ENCODE measurements at regions not wholly inside any gene's neighbourhood (a gene's known extent, or its start where the extent isn't known, plus 50 kb on each side); places are given as distances from the start of the nearest gene placed in this dataset.

DNA sequence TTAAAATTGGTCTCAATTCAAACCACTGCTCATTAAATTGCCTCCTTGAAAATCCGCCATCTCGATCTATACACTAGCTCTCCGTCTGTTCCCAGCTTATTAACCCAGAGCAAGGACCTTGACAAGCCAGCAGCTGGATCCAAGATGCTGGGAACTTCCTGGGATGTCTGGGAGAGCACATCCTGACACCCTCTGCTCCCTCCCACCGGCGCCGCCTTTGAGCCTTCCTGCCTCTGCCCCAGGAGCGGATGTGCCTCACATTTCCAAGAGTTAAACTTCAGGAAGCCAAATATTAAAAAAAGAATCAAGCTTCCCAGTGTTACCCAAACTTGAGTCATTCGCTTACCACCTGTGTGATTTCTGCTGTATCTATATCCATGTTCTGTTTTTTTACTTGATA, 107.9 kb downstream of the HAPSTR1 start (continued):
- TF ChIP-seq POLR2G (IDR thresholded peaks at IDR 0.05; ENCODE audit: low read depth, low read length), result no peak
- TF ChIP-seq SREBF2 (CRISPR knock-in tag; IDR thresholded peaks at IDR 0.05), result no peak
- no peak for TF ChIP-seq TOE1 (IDR thresholded peaks at IDR 0.05; ENCODE audit: borderline replicate concordance)
- TF ChIP-seq TOE1 (CRISPR knock-in tag; IDR thresholded peaks at IDR 0.05; ENCODE audit: borderline replicate concordance, low read depth), result no peak
- no peak for TF ChIP-seq ZNF197 (CRISPR knock-in tag; IDR thresholded peaks at IDR 0.05; ENCODE audit: low read depth)
- TF ChIP-seq ZFP30 (CRISPR knock-in tag; IDR thresholded peaks at IDR 0.05; ENCODE audit: borderline replicate concordance), result no peak
- TF ChIP-seq MAFK (IDR thresholded peaks at IDR 0.05; ENCODE audit: low read length), result no peak
- TF ChIP-seq GTF2F1 (IDR thresholded peaks at IDR 0.05; ENCODE audit: low read depth, low read length), result no peak
- no peak for TF ChIP-seq IFI16 (CRISPR knock-in tag; IDR thresholded peaks at IDR 0.05)
- TF ChIP-seq HDGF (IDR thresholded peaks at IDR 0.05), result no peak
- TF ChIP-seq HMGXB4 (CRISPR knock-in tag; IDR thresholded peaks at IDR 0.05), result no peak
- no peak for TF ChIP-seq KLF13 (tag; IDR thresholded peaks at IDR 0.05; ENCODE audit: borderline replicate concordance, low read depth)
- no peak for TF ChIP-seq HDAC8 (tag; IDR thresholded peaks at IDR 0.05)
- TF ChIP-seq ZNF778 (CRISPR knock-in tag; IDR thresholded peaks at IDR 0.05), result no peak
